OCI-LY3 (cell line): ENCODE measurements at regions not wholly inside any gene's neighbourhood (a gene's known extent, or its start where the extent isn't known, plus 50 kb on each side); places are given as distances from the start of the nearest gene placed in this dataset.

Source experiments
- H2AFZ ChIP-seq: fragments of 200-600, 300-600 bp; shearing (Covaris generic); 2 replicates; pipeline ENCODE4 v1.6.0; 2014; ENCODE audit warnings: antibody characterized with exemption, low read depth, low read length
- H3K27ac ChIP-seq: fragments of 200-600, 300-600 bp; sonication (generic); 2 replicates; pipeline ENCODE4 v1.5.1; 2014; ENCODE audit warnings: mild to moderate bottlenecking, low read length, moderate library complexity, mixed read lengths
- H3K27me3 ChIP-seq: fragments of 200-600, 300-600 bp; sonication (generic); 2 replicates; pipeline ENCODE4 v1.6.1; 2014; ENCODE audit warnings: low read depth, low read length, mixed read lengths
- H3K36me3 ChIP-seq: fragments of 200-600, 300-600 bp; sonication (generic); replicated peaks from 2 replicates; pipeline ENCODE3; 2014; ENCODE audit warnings: low read depth, low read length, mixed read lengths
- H3K4me1 ChIP-seq: fragments of 300-600, 200-600 bp; sonication (generic); 2 replicates; pipeline ENCODE4 v1.6.1; 2014; ENCODE audit warnings: low read length, mixed read lengths
- H3K4me2 ChIP-seq: fragments of 200-600, 300-600 bp; sonication (generic); 2 replicates; pipeline ENCODE4 v1.6.1; 2014; ENCODE audit warnings: low read length, mixed read lengths
- H3K4me3 ChIP-seq: fragments of 300-600, 200-600 bp; sonication (generic); 2 replicates; pipeline ENCODE4 v1.5.1; 2014; ENCODE audit warnings: antibody characterized with exemption, mild to moderate bottlenecking, low read length, moderate library complexity
- H3K79me2 ChIP-seq: fragments of 300-600, 200-600 bp; shearing (Covaris generic); 2 replicates; pipeline ENCODE4 v1.6.1; 2014; ENCODE audit warnings: mild to moderate bottlenecking, low read length, mixed read lengths
- H3K9ac ChIP-seq: fragments of 300-600, 200-600 bp; shearing (Covaris generic); 2 replicates; pipeline ENCODE4 v1.6.0; 2014; ENCODE audit warnings: mild to moderate bottlenecking, low read length, moderate library complexity
- H3K9me3 ChIP-seq: fragments of 200-600, 300-600 bp; shearing (Covaris generic); 2 replicates; pipeline ENCODE4 v1.6.1; 2014; ENCODE audit warnings: low read length, mixed read lengths; ENCODE audit not compliant: insufficient read depth
- H4K20me1 ChIP-seq: fragments of 200-600, 300-600 bp; sonication (generic); 2 replicates; pipeline ENCODE4 v1.6.1; 2016; ENCODE audit warnings: low read length, mixed read lengths; ENCODE audit not compliant: insufficient read depth
- CTCF ChIP-seq: fragments of 200-600, 300-600 bp; sonication (generic); IDR thresholded peaks from 2 replicates; pipeline ENCODE4 v1.5.1; 2014; ENCODE audit warnings: antibody characterized with exemption, low read length, low read depth
- EZH2phosphoT487 ChIP-seq: fragments of 200-600 bp; shearing (Covaris generic); IDR thresholded peaks from 2 replicates; pipeline ENCODE4 v1.6.1; 2018; ENCODE audit warnings: antibody characterized with exemption, mixed run types, low read depth

DNA sequence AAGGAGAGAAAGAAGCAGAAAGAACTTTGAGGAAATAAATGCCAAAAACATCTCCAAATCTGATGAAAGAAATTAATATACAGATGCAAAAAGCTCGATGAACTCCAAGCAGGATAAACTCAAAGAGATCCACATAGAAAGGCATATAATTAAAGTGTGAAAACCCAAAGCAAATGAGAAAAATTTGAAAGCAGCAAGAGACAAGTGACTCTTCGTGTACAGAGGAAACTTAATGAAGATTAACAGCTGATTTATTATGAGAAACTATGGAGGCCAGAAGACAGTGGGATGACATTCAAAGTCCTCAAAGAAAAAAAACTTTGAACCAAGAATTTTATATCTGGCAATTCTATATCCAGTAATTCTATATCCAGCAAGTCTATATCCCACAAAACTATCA, 163.0 kb upstream of the TMCC3 start:
- no peak overlapping the region for H2AFZ ChIP-seq
- peaks cover 41% of the 10 kb centered on the region for H3K9me3 ChIP-seq
- H3K9ac ChIP-seq: no peak overlapping the region
- H3K4me1 ChIP-seq: peaks cover 28% of the 10 kb centered on the region
- H3K4me3 ChIP-seq: no peak overlapping the region
- no peak overlapping the region for H3K27ac ChIP-seq
- no peak for TF ChIP-seq EZH2phosphoT487
- H3K4me2 ChIP-seq: no peak overlapping the region
- no peaks in the 10 kb centered on the region for H3K27me3 ChIP-seq
- H3K36me3 ChIP-seq: peaks cover 64% of the 10 kb centered on the region
- H4K20me1 ChIP-seq: no peaks in the 10 kb centered on the region
- H3K79me2 ChIP-seq: peaks cover 82% of the 10 kb centered on the region

GRCh38 chr12:94812345-94812744, 162.0 kb upstream of the TMCC3 start:
- TF ChIP-seq EZH2phosphoT487 (no peak), CTCF (no peak)
- H3K4me2 ChIP-seq: no peak overlapping the region
- peaks cover 67% of the 10 kb centered on the region for H3K36me3 ChIP-seq
- no peak overlapping the region for H3K27ac ChIP-seq
- H3K79me2 ChIP-seq: peaks cover 90% of the 10 kb centered on the region
- peaks cover 41% of the 10 kb centered on the region for H3K9me3 ChIP-seq
- no peak overlapping the region for H3K4me3 ChIP-seq
- no peak overlapping the region for H3K9ac ChIP-seq
- no peak overlapping the region for H2AFZ ChIP-seq
- no peaks in the 10 kb centered on the region for H4K20me1 ChIP-seq
- H3K27me3 ChIP-seq: no peaks in the 10 kb centered on the region
- H3K4me1 ChIP-seq: peaks cover 20% of the 10 kb centered on the region

- Histone ChIP-seq H3K27ac (no peak overlapping the region), H3K4me1 (peaks cover 16% of the 10 kb centered on the region), H3K36me3 (peaks cover 74% of the 10 kb centered on the region), H3K9ac (no peak overlapping the region), H3K27me3 (no peaks in the 10 kb centered on the region), H3K79me2 (peaks cover 96% of the 10 kb centered on the region), H3K4me3 (no peak overlapping the region), H3K4me2 (no peak overlapping the region), H3K9me3 (peaks cover 41% of the 10 kb centered on the region), H4K20me1 (no peaks in the 10 kb centered on the region), H2AFZ (no peak overlapping the region)
- TF ChIP-seq CTCF (no peak), EZH2phosphoT487 (no peak)
Measured at GRCh38 chr12:94811611-94812010, 161.3 kb upstream of the TMCC3 start.

GRCh38 chr12:94807951-94808350, 157.6 kb upstream of the TMCC3 start:
- H3K9ac ChIP-seq: no peak overlapping the region
- H2AFZ ChIP-seq: no peak overlapping the region
- no peaks in the 10 kb centered on the region for H4K20me1 ChIP-seq
- H3K79me2 ChIP-seq: peaks cover 72% of the 10 kb centered on the region
- H3K27me3 ChIP-seq: no peaks in the 10 kb centered on the region
- no peak overlapping the region for H3K4me2 ChIP-seq
- H3K36me3 ChIP-seq: peaks cover 55% of the 10 kb centered on the region
- TF ChIP-seq CTCF (no peak), EZH2phosphoT487 (no peak)
- H3K4me3 ChIP-seq: no peak overlapping the region
- H3K9me3 ChIP-seq: peaks cover 20% of the 10 kb centered on the region
- H3K4me1 ChIP-seq: peaks cover 16% of the 10 kb centered on the region
- no peak overlapping the region for H3K27ac ChIP-seq
